ENCODE measurements at regions not wholly inside any gene's neighbourhood (a gene's known extent, or its start where the extent isn't known, plus 50 kb on each side); places are given as distances from the start of the nearest gene placed in this dataset.

DNA sequence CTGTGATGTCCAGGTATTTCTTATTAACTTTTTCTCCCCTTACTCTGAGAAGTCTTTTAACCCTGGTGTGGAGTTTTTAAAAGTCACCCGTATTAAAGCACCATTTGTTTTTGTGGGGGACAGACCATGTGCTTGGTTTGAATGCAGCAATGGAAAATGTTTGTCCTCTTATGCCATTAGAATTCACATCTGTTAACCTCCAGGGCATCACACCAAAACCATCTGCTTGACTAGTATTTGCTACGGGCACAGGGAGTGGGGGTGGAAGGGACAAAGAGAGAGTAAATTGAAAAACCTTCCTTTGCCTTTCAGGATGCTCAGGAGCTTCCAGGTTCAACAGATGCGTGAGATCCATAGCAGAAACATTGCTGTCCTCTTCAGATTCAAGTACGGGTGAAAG is 61.4 kb upstream of the GOLGA8B start:
- no peak overlapping the region for H3K9ac ChIP-seq (ENCODE audit: insufficient read depth in 1 of 2, low read length in 2 of 2)
- DNase-seq = no peak
- ATAC-seq (ENCODE audit: insufficient read depth, low FRiP score) = no peak
- no peak overlapping the region for H3K27ac ChIP-seq (ENCODE audit: low read depth in 1 of 2, low read length in 1 of 2)
- no peaks in the 10 kb centered on the region for H3K36me3 ChIP-seq (ENCODE audit: control insufficient read depth in 4 of 4, insufficient read depth in 4 of 4, low read length in 4 of 4)
- no peak overlapping the region for H3K4me3 ChIP-seq
- WGBS, 2 donors = 87 to 92% methylated on average over 4 of the region's 4 CpGs
- peaks cover 0 to 6% (median 0%) of the 10 kb centered on the region in 3 donors for H3K27me3 ChIP-seq (ENCODE audit: control insufficient read depth in 3 of 3, insufficient read depth in 3 of 3, low read length in 2 of 3)
- H3K9me3 ChIP-seq (ENCODE audit: control insufficient read depth in 4 of 4, insufficient read depth in 3 of 4, low read length in 3 of 4) = no peaks in the 10 kb centered on the region
- no peaks in the 10 kb centered on the region for H3K4me1 ChIP-seq (ENCODE audit: control insufficient read depth in 5 of 5, insufficient read depth in 5 of 5, low read length in 5 of 5)
- TF ChIP-seq, protein P1, sequence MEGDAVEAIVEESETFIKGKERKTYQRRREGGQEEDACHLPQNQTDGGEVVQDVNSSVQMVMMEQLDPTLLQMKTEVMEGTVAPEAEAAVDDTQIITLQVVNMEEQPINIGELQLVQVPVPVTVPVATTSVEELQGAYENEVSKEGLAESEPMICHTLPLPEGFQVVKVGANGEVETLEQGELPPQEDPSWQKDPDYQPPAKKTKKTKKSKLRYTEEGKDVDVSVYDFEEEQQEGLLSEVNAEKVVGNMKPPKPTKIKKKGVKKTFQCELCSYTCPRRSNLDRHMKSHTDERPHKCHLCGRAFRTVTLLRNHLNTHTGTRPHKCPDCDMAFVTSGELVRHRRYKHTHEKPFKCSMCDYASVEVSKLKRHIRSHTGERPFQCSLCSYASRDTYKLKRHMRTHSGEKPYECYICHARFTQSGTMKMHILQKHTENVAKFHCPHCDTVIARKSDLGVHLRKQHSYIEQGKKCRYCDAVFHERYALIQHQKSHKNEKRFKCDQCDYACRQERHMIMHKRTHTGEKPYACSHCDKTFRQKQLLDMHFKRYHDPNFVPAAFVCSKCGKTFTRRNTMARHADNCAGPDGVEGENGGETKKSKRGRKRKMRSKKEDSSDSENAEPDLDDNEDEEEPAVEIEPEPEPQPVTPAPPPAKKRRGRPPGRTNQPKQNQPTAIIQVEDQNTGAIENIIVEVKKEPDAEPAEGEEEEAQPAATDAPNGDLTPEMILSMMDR (IDR thresholded peaks at IDR 0.05; ENCODE audit: control extremely low read depth, extremely low read depth) = no peak

- Histone ChIP-seq H3K9me3 (ENCODE audit: control insufficient read depth in 4 of 4, insufficient read depth in 3 of 4, low read length in 3 of 4) (no peaks in the 10 kb centered on the region), H3K4me3 (no peak overlapping the region), H3K4me1 (ENCODE audit: control insufficient read depth in 5 of 5, insufficient read depth in 5 of 5, low read length in 5 of 5) (no peaks in the 10 kb centered on the region), H3K27me3 (ENCODE audit: control insufficient read depth in 3 of 3, insufficient read depth in 3 of 3, low read length in 2 of 3) (peaks cover 0 to 6% (median 0%) of the 10 kb centered on the region in 3 donors), H3K36me3 (ENCODE audit: control insufficient read depth in 4 of 4, insufficient read depth in 4 of 4, low read length in 4 of 4) (no peaks in the 10 kb centered on the region), H3K27ac (ENCODE audit: low read depth in 1 of 2, low read length in 1 of 2) (no peak overlapping the region), H3K9ac (ENCODE audit: insufficient read depth in 1 of 2, low read length in 2 of 2) (no peak overlapping the region)
- no peak for DNase-seq
- ATAC-seq (ENCODE audit: insufficient read depth, low FRiP score) = no peak
- WGBS, 2 donors = 71 to 82% methylated on average over 1 of the region's 1 CpG
- TF ChIP-seq, protein P1 (IDR thresholded peaks at IDR 0.05; ENCODE audit: control extremely low read depth, extremely low read depth) = no peak
Measured at GRCh38 chr15:34644061-34644460, 60.6 kb upstream of the GOLGA8B start.

DNA sequence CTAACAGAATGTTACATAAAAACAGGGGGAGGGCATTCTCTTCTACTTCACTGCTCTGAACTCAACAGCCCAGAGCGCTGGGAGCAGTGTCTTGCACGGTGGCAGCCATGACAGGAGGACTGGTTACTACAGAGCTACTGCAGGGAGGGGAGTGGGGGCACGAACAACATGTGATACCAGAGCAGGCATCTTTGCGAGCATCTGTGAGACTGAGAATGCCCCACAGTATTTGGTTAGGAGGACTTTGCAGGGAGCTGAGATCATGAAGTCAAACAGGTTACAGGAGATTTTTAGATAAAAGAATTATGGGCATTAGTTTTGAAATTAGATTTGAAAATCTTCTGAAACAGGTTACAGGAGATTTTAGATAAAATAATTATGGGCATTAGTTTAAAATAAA is 58.8 kb upstream of the GOLGA8B start:
- 72 to 87% methylated on average over 4 of the region's 4 CpGs for WGBS, 2 donors
- Histone ChIP-seq H3K4me1 (ENCODE audit: control insufficient read depth in 5 of 5, insufficient read depth in 5 of 5, low read length in 5 of 5) (no peaks in the 10 kb centered on the region), H3K27ac (ENCODE audit: low read depth in 1 of 2, low read length in 1 of 2) (no peak overlapping the region), H3K9ac (ENCODE audit: insufficient read depth in 1 of 2, low read length in 2 of 2) (no peak overlapping the region), H3K9me3 (ENCODE audit: control insufficient read depth in 4 of 4, insufficient read depth in 3 of 4, low read length in 3 of 4) (no peaks in the 10 kb centered on the region), H3K4me3 (no peak overlapping the region), H3K36me3 (ENCODE audit: control insufficient read depth in 4 of 4, insufficient read depth in 4 of 4, low read length in 4 of 4) (no peaks in the 10 kb centered on the region), H3K27me3 (ENCODE audit: control insufficient read depth in 3 of 3, insufficient read depth in 3 of 3, low read length in 2 of 3) (no peaks in the 10 kb centered on the region)
- ATAC-seq (ENCODE audit: insufficient read depth, low FRiP score) (no peak), DNase-seq (no peak)
- TF ChIP-seq, protein P1 (IDR thresholded peaks at IDR 0.05; ENCODE audit: control extremely low read depth, extremely low read depth) = no peak

DNA sequence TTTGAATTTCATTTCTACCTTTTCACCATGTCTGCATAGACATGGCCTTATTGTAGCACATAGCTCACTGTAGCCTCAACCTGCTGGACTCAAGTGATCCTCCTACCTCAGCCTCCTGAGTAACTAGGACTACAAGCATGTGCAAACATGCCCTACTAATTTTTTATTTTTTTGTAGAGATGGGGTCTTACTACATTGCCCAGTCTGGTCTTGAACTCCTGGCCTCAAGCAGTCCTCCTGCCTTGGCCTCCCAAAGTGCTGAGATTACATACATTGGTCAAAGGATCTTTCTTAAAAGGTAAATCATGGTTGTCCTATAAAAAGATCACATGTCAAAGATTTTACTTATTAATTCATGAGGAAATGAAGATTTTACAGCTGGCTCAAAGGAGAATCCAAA is 57.2 kb upstream of the GOLGA8B start:
- H3K4me1 ChIP-seq (ENCODE audit: control insufficient read depth in 5 of 5, insufficient read depth in 5 of 5, low read length in 5 of 5) = no peaks in the 10 kb centered on the region
- no peak overlapping the region for H3K27ac ChIP-seq (ENCODE audit: low read depth in 1 of 2, low read length in 1 of 2)
- no peaks in the 10 kb centered on the region for H3K27me3 ChIP-seq (ENCODE audit: control insufficient read depth in 3 of 3, insufficient read depth in 3 of 3, low read length in 2 of 3)
- no peak overlapping the region for H3K4me3 ChIP-seq
- DNase-seq (no peak), ATAC-seq (ENCODE audit: insufficient read depth, low FRiP score) (no peak)
- H3K9me3 ChIP-seq (ENCODE audit: control insufficient read depth in 4 of 4, insufficient read depth in 3 of 4, low read length in 3 of 4) = no peaks in the 10 kb centered on the region
- no peaks in the 10 kb centered on the region for H3K36me3 ChIP-seq (ENCODE audit: control insufficient read depth in 4 of 4, insufficient read depth in 4 of 4, low read length in 4 of 4)
- TF ChIP-seq, protein P1 (IDR thresholded peaks at IDR 0.05; ENCODE audit: control extremely low read depth, extremely low read depth) = no peak
- no peak overlapping the region for H3K9ac ChIP-seq (ENCODE audit: insufficient read depth in 1 of 2, low read length in 2 of 2)
